SK-N-SH (cell line): ENCODE measurements at regions not wholly inside any gene's neighbourhood (a gene's known extent, or its start where the extent isn't known, plus 50 kb on each side); places are given as distances from the start of the nearest gene placed in this dataset.

Source experiments
- CTCF ChIA-PET: fragments of 300-600, 350-600 bp; formaldehyde crosslinking; extraction: SDS; loops from one replicate; lab custom pipeline; 2021; lab: Yijun Ruan, JAX
- POLR2A ChIA-PET: fragments of 350-600 bp; sonication (Branson Sonifier 250); formaldehyde crosslinking; extraction: SDS; loops from one replicate; lab custom pipeline; 2020; ENCODE audit warnings: antibody characterized with exemption, inconsistent platforms; lab: Yijun Ruan, JAX
- DNase-seq: peaks from one replicate; pipeline ENCODE4 v3.0.0; 2012
- H2AFZ ChIP-seq: fragments of 200-600 bp; sonication (generic); 2 replicates; pipeline ENCODE4 v1.8.1; 2016; ENCODE audit warnings: antibody characterized with exemption, mild to moderate bottlenecking, low read depth
- H3F3A ChIP-seq: fragments of 200-600 bp; sonication (generic); replicated peaks from 2 replicates; pipeline ENCODE3; 2016; ENCODE audit warnings: antibody characterized with exemption, mild to moderate bottlenecking; ENCODE audit not compliant: insufficient read depth
- H3K27ac ChIP-seq, 2 experiments: fragments of 200-500 bp in 1 of 2; fragments of 200-600 bp in 1 of 2; sonication (Bioruptor generic) in 1 of 2; sonication (generic), shearing (Covaris generic) in 1 of 2; 2 replicates each; pipeline versions ENCODE4 v1.5.1 to v1.6.1; 2014 to 2016; ENCODE audit warnings: low read depth in 2 of 2, inconsistent platforms in 1 of 2, low read length in 1 of 2, mild to moderate bottlenecking in 1 of 2, mixed read lengths in 1 of 2
- H3K27me3 ChIP-seq: fragments of 200-600 bp; sonication (generic), shearing (Covaris generic); 2 replicates; pipeline ENCODE4 v1.6.1; 2016; ENCODE audit warnings: mixed run types; ENCODE audit not compliant: insufficient read depth
- H3K36me3 ChIP-seq, 2 experiments: fragments of 200-500 bp in 1 of 2; fragments of 200-600 bp in 1 of 2; sonication (Bioruptor generic) in 1 of 2; sonication (generic) in 1 of 2; replicated peaks in 1 of 2; 2 replicates each; pipeline versions ENCODE3 to v1.5.1; 2014 to 2016; ENCODE audit warnings: low read length in 1 of 2, mild to moderate bottlenecking in 1 of 2; ENCODE audit not compliant: insufficient read depth in 2 of 2, control insufficient read depth in 1 of 2
- H3K4me1 ChIP-seq, 2 experiments: fragments of 200-500 bp in 1 of 2; fragments of 200-600 bp in 1 of 2; sonication (Bioruptor generic) in 1 of 2; sonication (generic), shearing (Covaris generic) in 1 of 2; 2 replicates each; pipeline versions ENCODE4 v1.5.1 to v1.6.1; 2014 to 2016; ENCODE audit warnings: low read depth in 1 of 2, low read length in 1 of 2, mixed run types in 1 of 2; ENCODE audit not compliant: insufficient read depth in 2 of 2, control insufficient read depth in 1 of 2
- H3K4me2 ChIP-seq: fragments of 200-600 bp; sonication (generic), shearing (Covaris generic); 2 replicates; pipeline ENCODE4 v1.6.1; 2017; ENCODE audit warnings: mixed run types
- H3K4me3 ChIP-seq, 2 experiments: fragments of 200-500 bp in 1 of 2; fragments of 200-600 bp in 1 of 2; sonication (Bioruptor generic) in 1 of 2; sonication (generic), shearing (Covaris generic) in 1 of 2; 2 replicates each; pipeline versions ENCODE4 v1.5.1 to v1.8.1; 2014 to 2016; ENCODE audit warnings: low read depth in 2 of 2, inconsistent platforms in 1 of 2, low read length in 1 of 2, mild to moderate bottlenecking in 1 of 2, mixed read lengths in 1 of 2, moderate library complexity in 1 of 2
- H3K79me2 ChIP-seq: fragments of 200-600 bp; sonication (generic); 2 replicates; pipeline ENCODE4 v1.8.1; 2017; ENCODE audit warnings: mild to moderate bottlenecking; ENCODE audit not compliant: insufficient read depth
- H3K9ac ChIP-seq: fragments of 200-600 bp; sonication (generic); 2 replicates; pipeline ENCODE4 v1.6.1; 2017; ENCODE audit warnings: mixed run types
- H3K9me2 ChIP-seq: fragments of 200-600 bp; sonication (generic); 2 replicates; pipeline ENCODE4 v1.6.1; 2017; ENCODE audit warnings: mixed run types
- H3K9me3 ChIP-seq: fragments of 200-600 bp; sonication (generic); 2 replicates; pipeline ENCODE4 v1.6.1; 2017; ENCODE audit warnings: mixed run types, mild to moderate bottlenecking, moderate library complexity
- H4K20me1 ChIP-seq: fragments of 200-600 bp; sonication (generic); 2 replicates; pipeline ENCODE4 v1.6.1; 2017; ENCODE audit warnings: mild to moderate bottlenecking, mixed run types; ENCODE audit not compliant: insufficient read depth
- CHD2 ChIP-seq: fragments of 150-350 bp; IDR thresholded peaks from 2 replicates; pipeline ENCODE4 v1.6.1; 2018; ENCODE audit warnings: low read length; ENCODE audit not compliant: partially characterized antibody
- EP300 ChIP-seq, 2 experiments: IDR thresholded peaks; 2 replicates each; pipeline versions ENCODE4 v1.4.0 to v1.6.1; 2012; ENCODE audit warnings: borderline replicate concordance in 1 of 2, low read depth in 1 of 2, low read length in 1 of 2
- EZH2phosphoT487 ChIP-seq: fragments of 200-600 bp; sonication (generic); IDR thresholded peaks from 2 replicates; pipeline ENCODE4 v1.6.1; 2017; ENCODE audit warnings: low read depth, mixed run types, mild to moderate bottlenecking, antibody characterized with exemption, moderate library complexity, borderline replicate concordance
- GABPA ChIP-seq: IDR thresholded peaks from 2 replicates; pipeline ENCODE4 v1.4.0; 2012; ENCODE audit warnings: low read depth, mild to moderate bottlenecking
- GATA2 ChIP-seq: sonication (generic); formaldehyde crosslinking; IDR thresholded peaks from 2 replicates; pipeline ENCODE4 v1.5.0; 2020; ENCODE audit warnings: mild to moderate bottlenecking, missing genetic modification reagents
- MXI1 ChIP-seq: IDR thresholded peaks from 2 replicates; pipeline ENCODE4 v1.6.1; 2012; ENCODE audit warnings: mild to moderate bottlenecking, low read depth, low read length, improper control_type of control experiment
- POLR2AphosphoS5 ChIP-seq: IDR thresholded peaks from 2 replicates; pipeline ENCODE4 v1.6.1; 2012; ENCODE audit warnings: low read depth, low read length
- TEAD4 ChIP-seq: IDR thresholded peaks from 2 replicates; pipeline ENCODE4 v1.4.0; 2012; ENCODE audit warnings: mild to moderate bottlenecking, borderline replicate concordance; ENCODE audit not compliant: insufficient read depth
- WGBS: methylation state at CpG from one replicate; pipeline ENCODE4 v1.1.6; 2017; ENCODE audit warnings: low lambda C conversion rate; 5-methylcytosine and 5-hydroxymethylcytosine counted together
- TF ChIP-seq, protein P1 (sequence below): IDR thresholded peaks from 2 replicates; pipeline ENCODE4 v1.6.1; 2012; ENCODE audit warnings: mild to moderate bottlenecking, low read depth, low read length, moderate library complexity
- TF ChIP-seq, protein P2 (sequence below): fragments of 150-350 bp; IDR thresholded peaks from 2 replicates; pipeline ENCODE4 v1.6.1; 2017; ENCODE audit warnings: antibody characterized with exemption, low read length, low read depth, borderline replicate concordance
- TF ChIP-seq, protein P3 (sequence below): IDR thresholded peaks from 2 replicates; pipeline ENCODE4 v1.4.0; 2012; ENCODE audit warnings: low read depth, borderline replicate concordance
- TF ChIP-seq, protein P4 (sequence below): fragments of 150-350 bp; IDR thresholded peaks from 2 replicates; pipeline ENCODE4 v1.6.1; 2016; ENCODE audit warnings: mild to moderate bottlenecking, low read depth, low read length
- TF ChIP-seq, protein P5 (sequence below): IDR thresholded peaks from 2 replicates; pipeline ENCODE4; 2012

DNA sequence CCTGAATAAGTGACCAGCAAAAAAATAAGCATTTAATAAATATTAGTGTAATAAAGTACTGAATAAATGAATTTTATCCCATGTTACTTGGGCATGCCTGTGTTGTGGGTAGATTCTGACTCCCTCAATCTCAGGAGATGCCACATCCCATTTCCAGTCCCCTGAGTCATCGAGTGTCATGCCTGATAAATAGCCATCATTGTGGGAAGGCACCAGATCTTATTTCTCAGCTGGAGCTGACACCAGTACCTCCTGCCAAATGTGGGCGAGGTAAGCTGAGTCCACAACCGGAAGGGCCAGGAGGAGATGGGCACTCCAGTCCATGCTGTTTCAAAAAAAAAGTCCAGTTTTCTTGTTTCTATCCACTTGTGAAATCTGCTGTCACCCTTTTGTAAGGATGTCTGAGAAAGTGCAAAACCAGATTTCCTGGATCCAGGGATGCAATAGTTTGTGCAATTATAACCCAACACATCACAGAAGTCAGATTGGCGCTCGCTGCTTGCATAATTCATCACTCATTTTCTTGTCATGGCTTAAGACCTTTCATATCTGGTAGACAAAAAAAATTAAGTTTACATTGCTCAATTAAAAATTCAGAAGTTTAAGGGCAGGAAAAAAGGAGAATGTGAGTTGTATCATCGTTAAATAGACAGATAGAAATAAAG lies 311.6 kb downstream of the MIAT start:
- H3K9me2 ChIP-seq = no peaks in the 10 kb centered on the region
- H3F3A ChIP-seq = no peaks in the 10 kb centered on the region
- no peaks in the 10 kb centered on the region for H3K36me3 ChIP-seq
- H3K9ac ChIP-seq = no peak overlapping the region
- no peak overlapping the region for H3K4me2 ChIP-seq
- no peaks in the 10 kb centered on the region for H3K4me1 ChIP-seq
- no peak overlapping the region for H3K27ac ChIP-seq
- 41% methylated on average over 6 of the region's 6 CpGs for WGBS
- TF ChIP-seq EP300 (IDR thresholded peaks at IDR 0.05; ENCODE audit: borderline replicate concordance in 1 of 2, low read depth in 1 of 2, low read length in 1 of 2) = no peak
- TF ChIP-seq, protein P1, sequence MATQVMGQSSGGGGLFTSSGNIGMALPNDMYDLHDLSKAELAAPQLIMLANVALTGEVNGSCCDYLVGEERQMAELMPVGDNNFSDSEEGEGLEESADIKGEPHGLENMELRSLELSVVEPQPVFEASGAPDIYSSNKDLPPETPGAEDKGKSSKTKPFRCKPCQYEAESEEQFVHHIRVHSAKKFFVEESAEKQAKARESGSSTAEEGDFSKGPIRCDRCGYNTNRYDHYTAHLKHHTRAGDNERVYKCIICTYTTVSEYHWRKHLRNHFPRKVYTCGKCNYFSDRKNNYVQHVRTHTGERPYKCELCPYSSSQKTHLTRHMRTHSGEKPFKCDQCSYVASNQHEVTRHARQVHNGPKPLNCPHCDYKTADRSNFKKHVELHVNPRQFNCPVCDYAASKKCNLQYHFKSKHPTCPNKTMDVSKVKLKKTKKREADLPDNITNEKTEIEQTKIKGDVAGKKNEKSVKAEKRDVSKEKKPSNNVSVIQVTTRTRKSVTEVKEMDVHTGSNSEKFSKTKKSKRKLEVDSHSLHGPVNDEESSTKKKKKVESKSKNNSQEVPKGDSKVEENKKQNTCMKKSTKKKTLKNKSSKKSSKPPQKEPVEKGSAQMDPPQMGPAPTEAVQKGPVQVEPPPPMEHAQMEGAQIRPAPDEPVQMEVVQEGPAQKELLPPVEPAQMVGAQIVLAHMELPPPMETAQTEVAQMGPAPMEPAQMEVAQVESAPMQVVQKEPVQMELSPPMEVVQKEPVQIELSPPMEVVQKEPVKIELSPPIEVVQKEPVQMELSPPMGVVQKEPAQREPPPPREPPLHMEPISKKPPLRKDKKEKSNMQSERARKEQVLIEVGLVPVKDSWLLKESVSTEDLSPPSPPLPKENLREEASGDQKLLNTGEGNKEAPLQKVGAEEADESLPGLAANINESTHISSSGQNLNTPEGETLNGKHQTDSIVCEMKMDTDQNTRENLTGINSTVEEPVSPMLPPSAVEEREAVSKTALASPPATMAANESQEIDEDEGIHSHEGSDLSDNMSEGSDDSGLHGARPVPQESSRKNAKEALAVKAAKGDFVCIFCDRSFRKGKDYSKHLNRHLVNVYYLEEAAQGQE = no peak
- TF ChIP-seq GABPA = no peak
- TF ChIP-seq, protein P2, sequence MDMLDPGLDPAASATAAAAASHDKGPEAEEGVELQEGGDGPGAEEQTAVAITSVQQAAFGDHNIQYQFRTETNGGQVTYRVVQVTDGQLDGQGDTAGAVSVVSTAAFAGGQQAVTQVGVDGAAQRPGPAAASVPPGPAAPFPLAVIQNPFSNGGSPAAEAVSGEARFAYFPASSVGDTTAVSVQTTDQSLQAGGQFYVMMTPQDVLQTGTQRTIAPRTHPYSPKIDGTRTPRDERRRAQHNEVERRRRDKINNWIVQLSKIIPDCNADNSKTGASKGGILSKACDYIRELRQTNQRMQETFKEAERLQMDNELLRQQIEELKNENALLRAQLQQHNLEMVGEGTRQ = no peak
- TF ChIP-seq POLR2AphosphoS5 = no peak
- TF ChIP-seq TEAD4 = no peak
- TF ChIP-seq, protein P3, sequence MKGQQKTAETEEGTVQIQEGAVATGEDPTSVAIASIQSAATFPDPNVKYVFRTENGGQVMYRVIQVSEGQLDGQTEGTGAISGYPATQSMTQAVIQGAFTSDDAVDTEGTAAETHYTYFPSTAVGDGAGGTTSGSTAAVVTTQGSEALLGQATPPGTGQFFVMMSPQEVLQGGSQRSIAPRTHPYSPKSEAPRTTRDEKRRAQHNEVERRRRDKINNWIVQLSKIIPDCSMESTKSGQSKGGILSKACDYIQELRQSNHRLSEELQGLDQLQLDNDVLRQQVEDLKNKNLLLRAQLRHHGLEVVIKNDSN = no peak
- TF ChIP-seq GATA2 = no peak
- no peak for TF ChIP-seq EZH2phosphoT487
- TF ChIP-seq MXI1 = no peak
- TF ChIP-seq, protein P4, sequence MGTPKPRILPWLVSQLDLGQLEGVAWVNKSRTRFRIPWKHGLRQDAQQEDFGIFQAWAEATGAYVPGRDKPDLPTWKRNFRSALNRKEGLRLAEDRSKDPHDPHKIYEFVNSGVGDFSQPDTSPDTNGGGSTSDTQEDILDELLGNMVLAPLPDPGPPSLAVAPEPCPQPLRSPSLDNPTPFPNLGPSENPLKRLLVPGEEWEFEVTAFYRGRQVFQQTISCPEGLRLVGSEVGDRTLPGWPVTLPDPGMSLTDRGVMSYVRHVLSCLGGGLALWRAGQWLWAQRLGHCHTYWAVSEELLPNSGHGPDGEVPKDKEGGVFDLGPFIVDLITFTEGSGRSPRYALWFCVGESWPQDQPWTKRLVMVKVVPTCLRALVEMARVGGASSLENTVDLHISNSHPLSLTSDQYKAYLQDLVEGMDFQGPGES = no peak
- TF ChIP-seq, protein P5, sequence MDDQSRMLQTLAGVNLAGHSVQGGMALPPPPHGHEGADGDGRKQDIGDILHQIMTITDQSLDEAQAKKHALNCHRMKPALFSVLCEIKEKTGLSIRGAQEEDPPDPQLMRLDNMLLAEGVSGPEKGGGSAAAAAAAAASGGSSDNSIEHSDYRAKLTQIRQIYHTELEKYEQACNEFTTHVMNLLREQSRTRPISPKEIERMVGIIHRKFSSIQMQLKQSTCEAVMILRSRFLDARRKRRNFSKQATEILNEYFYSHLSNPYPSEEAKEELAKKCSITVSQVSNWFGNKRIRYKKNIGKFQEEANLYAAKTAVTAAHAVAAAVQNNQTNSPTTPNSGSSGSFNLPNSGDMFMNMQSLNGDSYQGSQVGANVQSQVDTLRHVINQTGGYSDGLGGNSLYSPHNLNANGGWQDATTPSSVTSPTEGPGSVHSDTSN = no peak
- no peak for TF ChIP-seq CHD2
- TF ChIP-seq, all 33 proteins: peak for 0
- POLR2A ChIA-PET = no interaction called here
- no peaks in the 10 kb centered on the region for H3K27me3 ChIP-seq
- DNase-seq = no peak
- CTCF ChIA-PET = no interaction called here
- H4K20me1 ChIP-seq = no peaks in the 10 kb centered on the region
- no peaks in the 10 kb centered on the region for H3K9me3 ChIP-seq
- no peaks in the 10 kb centered on the region for H3K79me2 ChIP-seq
- no peak overlapping the region for H2AFZ ChIP-seq
- no peak overlapping the region for H3K4me3 ChIP-seq
